Sigmoid colon (tissue), 3 donors: ENCODE measurements at regions not wholly inside any gene's neighbourhood (a gene's known extent, or its start where the extent isn't known, plus 50 kb on each side); places are given as distances from the start of the nearest gene placed in this dataset.

Experiments used
- CTCF ChIP-seq, 4 experiments: fragments of 450-650 bp in 3 of 4; fragments of 200-600 bp in 1 of 4; IDR thresholded peaks; one replicate each; pipeline ENCODE4 v1.5.1; 2016 to 2019; ENCODE audit warnings: antibody characterized with exemption in 4 of 4, mild to moderate bottlenecking in 3 of 4, moderate library complexity in 2 of 4
- POLR2A ChIP-seq, 2 donors: fragments of 450-650 bp; IDR thresholded peaks; one replicate each; pipeline ENCODE4 v1.6.1; 2016; ENCODE audit warnings: antibody characterized with exemption in 2 of 2, mild to moderate bottlenecking in 2 of 2, moderate library complexity in 2 of 2

- TF ChIP-seq CTCF (IDR thresholded peaks at IDR 0.05) (no peak), POLR2A (IDR thresholded peaks at IDR 0.05) (no peak)
These were observed 238.2 kb downstream of the PTEN start for GRCh38 chr10:88101666-88102065.
